BLaER1 (cell line): ENCODE measurements at regions not wholly inside any gene's neighbourhood (a gene's known extent, or its start where the extent isn't known, plus 50 kb on each side); places are given as distances from the start of the nearest gene placed in this dataset.
"Not testable (repeated sequence)": the region's sequence is repeated elsewhere in the genome, so short reads cannot be mapped to it uniquely, and the experiment has no call there.

Experiments
- H3K27ac ChIP-seq: shearing (Covaris generic); formaldehyde crosslinking; 2 replicates; pipeline ENCODE4 v1.8.1; 2022
- H3K27me3 ChIP-seq: shearing (Covaris generic); formaldehyde crosslinking; 2 replicates; pipeline ENCODE4 v1.8.1; 2022
- H3K36me3 ChIP-seq: shearing (Covaris generic); formaldehyde crosslinking; 2 replicates; pipeline ENCODE4 v1.8.1; 2022
- H3K4me1 ChIP-seq: shearing (Covaris generic); formaldehyde crosslinking; 2 replicates; pipeline ENCODE4 v1.8.1; 2022
- H3K4me2 ChIP-seq: shearing (Covaris generic); formaldehyde crosslinking; 2 replicates; pipeline ENCODE4 v1.8.1; 2022
- H3K4me3 ChIP-seq: shearing (Covaris generic); formaldehyde crosslinking; 2 replicates; pipeline ENCODE4 v1.8.1; 2022
- H3K9ac ChIP-seq: shearing (Covaris generic); formaldehyde crosslinking; 2 replicates; pipeline ENCODE4 v1.8.1; 2022
- H3K9me3 ChIP-seq: shearing (Covaris generic); formaldehyde crosslinking; 2 replicates; pipeline ENCODE4 v1.8.1; 2022
- H4K20me1 ChIP-seq: shearing (Covaris generic); formaldehyde crosslinking; 2 replicates; pipeline ENCODE4 v1.8.1; 2022
- Cebpa-rat ChIP-seq: shearing (Covaris generic); IDR thresholded peaks from 2 replicates; pipeline ENCODE4 v1.8.1; 2022

GRCh38 chr5:121430538-121430937, 421.1 kb upstream of the FTMT start:
- Histone ChIP-seq H3K27me3 (no peaks in the 10 kb centered on the region), H3K36me3 (no peaks in the 10 kb centered on the region), H4K20me1 (no peaks in the 10 kb centered on the region), H3K4me2 (no peak overlapping the region), H3K27ac (no peak overlapping the region), H3K4me3 (no peak overlapping the region), H3K4me1 (no peaks in the 10 kb centered on the region), H3K9ac (no peak overlapping the region), H3K9me3 (no peaks in the 10 kb centered on the region)
- TF ChIP-seq Cebpa-rat: no peak

- Histone ChIP-seq H3K27ac (no peak overlapping the region), H3K9ac (no peak overlapping the region), H3K9me3 (no peaks in the 10 kb centered on the region), H3K4me2 (no peak overlapping the region), H3K4me3 (no peak overlapping the region), H3K27me3 (no peaks in the 10 kb centered on the region), H3K4me1 (no peaks in the 10 kb centered on the region), H4K20me1 (no peaks in the 10 kb centered on the region), H3K36me3 (no peaks in the 10 kb centered on the region)
- TF ChIP-seq Cebpa-rat: no peak
Measured at GRCh38 chr5:121445511-121445910, 406.2 kb upstream of the FTMT start.

GRCh38 chr5:121462441-121462840, 389.2 kb upstream of the FTMT start:
- Histone ChIP-seq H3K27me3 (no peaks in the 10 kb centered on the region), H3K9me3 (no peaks in the 10 kb centered on the region), H3K4me2 (no peak overlapping the region), H3K4me3 (no peak overlapping the region), H3K4me1 (no peaks in the 10 kb centered on the region), H4K20me1 (no peaks in the 10 kb centered on the region), H3K27ac (no peak overlapping the region), H3K36me3 (no peaks in the 10 kb centered on the region), H3K9ac (no peak overlapping the region)
- TF ChIP-seq Cebpa-rat: no peak

- not testable (repeated sequence) for H3K4me3 ChIP-seq, H3K9ac ChIP-seq, H4K20me1 ChIP-seq, H3K4me1 ChIP-seq, H3K27ac ChIP-seq, H3K4me2 ChIP-seq, H3K36me3 ChIP-seq, H3K9me3 ChIP-seq, H3K27me3 ChIP-seq
Measured at GRCh38 chr5:121471222-121471621, 380.5 kb upstream of the FTMT start.

- no peaks in the 10 kb centered on the region for H4K20me1 ChIP-seq
- H3K9me3 ChIP-seq: no peaks in the 10 kb centered on the region
- TF ChIP-seq Cebpa-rat: no peak
- H3K4me3 ChIP-seq: no peak overlapping the region
- H3K4me2 ChIP-seq: no peak overlapping the region
- no peaks in the 10 kb centered on the region for H3K4me1 ChIP-seq
- no peak overlapping the region for H3K9ac ChIP-seq
- no peaks in the 10 kb centered on the region for H3K27me3 ChIP-seq
- no peaks in the 10 kb centered on the region for H3K36me3 ChIP-seq
- H3K27ac ChIP-seq: no peak overlapping the region
Measured at GRCh38 chr5:121478636-121479035, 373.0 kb upstream of the FTMT start.

GRCh38 chr5:121479337-121479736, 372.3 kb upstream of the FTMT start:
- Histone ChIP-seq H4K20me1 (no peaks in the 10 kb centered on the region), H3K9ac (no peak overlapping the region), H3K4me3 (no peak overlapping the region), H3K9me3 (no peaks in the 10 kb centered on the region), H3K27me3 (no peaks in the 10 kb centered on the region), H3K4me2 (no peak overlapping the region), H3K27ac (no peak overlapping the region), H3K4me1 (no peaks in the 10 kb centered on the region), H3K36me3 (no peaks in the 10 kb centered on the region)
- no peak for TF ChIP-seq Cebpa-rat

GRCh38 chr5:121485281-121485680, 366.4 kb upstream of the FTMT start:
- H3K27ac ChIP-seq: no peak overlapping the region
- no peak for TF ChIP-seq Cebpa-rat
- H4K20me1 ChIP-seq: no peaks in the 10 kb centered on the region
- no peaks in the 10 kb centered on the region for H3K9me3 ChIP-seq
- H3K9ac ChIP-seq: no peak overlapping the region
- H3K4me3 ChIP-seq: no peak overlapping the region
- no peaks in the 10 kb centered on the region for H3K4me1 ChIP-seq
- H3K36me3 ChIP-seq: no peaks in the 10 kb centered on the region
- no peak overlapping the region for H3K4me2 ChIP-seq
- H3K27me3 ChIP-seq: no peaks in the 10 kb centered on the region

GRCh38 chr5:121485999-121486398, 365.7 kb upstream of the FTMT start:
- not testable (repeated sequence) for H3K27me3 ChIP-seq, H3K36me3 ChIP-seq

GRCh38 chr5:121489972-121490371, 361.7 kb upstream of the FTMT start:
- no peaks in the 10 kb centered on the region for H3K27me3 ChIP-seq
- no peaks in the 10 kb centered on the region for H3K9me3 ChIP-seq
- no peak for TF ChIP-seq Cebpa-rat
- no peak overlapping the region for H3K9ac ChIP-seq
- H3K36me3 ChIP-seq: no peaks in the 10 kb centered on the region
- no peaks in the 10 kb centered on the region for H4K20me1 ChIP-seq
- H3K4me2 ChIP-seq: no peak overlapping the region
- H3K4me3 ChIP-seq: no peak overlapping the region
- H3K4me1 ChIP-seq: no peaks in the 10 kb centered on the region
- H3K27ac ChIP-seq: no peak overlapping the region

More at GRCh38 chr5:121485999-121486398, 365.7 kb upstream of the FTMT start:
- H3K4me2 ChIP-seq, H3K9me3 ChIP-seq, H4K20me1 ChIP-seq, H3K27ac ChIP-seq, H3K9ac ChIP-seq, H3K4me1 ChIP-seq, H3K4me3 ChIP-seq: not testable (repeated sequence)

- TF ChIP-seq Cebpa-rat: no peak
- Histone ChIP-seq H3K36me3 (no peaks in the 10 kb centered on the region), H3K9ac (no peak overlapping the region), H3K4me2 (no peak overlapping the region), H3K9me3 (no peaks in the 10 kb centered on the region), H3K4me3 (no peak overlapping the region), H3K4me1 (no peaks in the 10 kb centered on the region), H3K27ac (no peak overlapping the region), H3K27me3 (no peaks in the 10 kb centered on the region), H4K20me1 (no peaks in the 10 kb centered on the region)
Measured at GRCh38 chr5:121497176-121497575, 354.5 kb upstream of the FTMT start.

GRCh38 chr5:121500310-121500709, 351.4 kb upstream of the FTMT start:
- H3K4me1 ChIP-seq: peaks cover 5% of the 10 kb centered on the region; the same call in 1 of the 2 replicates
- H3K27me3 ChIP-seq: no peaks in the 10 kb centered on the region
- no peak for TF ChIP-seq Cebpa-rat
- no peak overlapping the region for H3K4me3 ChIP-seq
- no peaks in the 10 kb centered on the region for H3K9me3 ChIP-seq
- H3K27ac ChIP-seq: no peak overlapping the region
- H3K36me3 ChIP-seq: no peaks in the 10 kb centered on the region
- no peak overlapping the region for H3K9ac ChIP-seq
- H4K20me1 ChIP-seq: no peaks in the 10 kb centered on the region
- no peak overlapping the region for H3K4me2 ChIP-seq
